ENCODE measurements at regions not wholly inside any gene's neighbourhood (a gene's known extent, or its start where the extent isn't known, plus 50 kb on each side); places are given as distances from the start of the nearest gene placed in this dataset.
A peak's percentile ranks its signal among the peaks of the same experiment; 100 is the strongest.

GRCh38 chr13:76449716-76450115, 436.5 kb downstream of the KCTD12 start:
- Mint-ChIP-seq H3K4me1 (ENCODE audit: low read depth) (no peaks in the 10 kb centered on the region), H3K36me3 (ENCODE audit: low read depth) (no peaks in the 10 kb centered on the region), H3K27me3 (peaks cover 3% of the 10 kb centered on the region), H3K27ac (no peak overlapping the region), H3K4me3 (no peak overlapping the region), H3K9me3 (peaks cover 17% of the 10 kb centered on the region)
- TF ChIP-seq CTCF (IDR thresholded peaks at IDR 0.05): no peak
- DNase-seq: no peak
- Histone ChIP-seq H3K27me3 (ENCODE audit: control insufficient read depth in 1 of 2, insufficient read depth in 2 of 2, low read length in 2 of 2) (no peaks in the 10 kb centered on the region), H3K4me3 (ENCODE audit: low read length) (no peak overlapping the region), H3K27ac (ENCODE audit: low read depth in 1 of 2, low read length in 2 of 2) (no peak overlapping the region), H3K9me3 (ENCODE audit: control insufficient read depth in 1 of 2, insufficient read depth in 1 of 2, low read length in 2 of 2) (peaks cover 0 to 5% of the 10 kb centered on the region in 2 experiments), H3K36me3 (ENCODE audit: insufficient read depth, low read length) (no peaks in the 10 kb centered on the region), H3K4me1 (ENCODE audit: insufficient read depth, low read length) (no peaks in the 10 kb centered on the region)
- CTCF ChIA-PET: no interaction called here
- POLR2A ChIA-PET: no interaction called here
- no peak for ATAC-seq (ENCODE audit: poor library complexity)
- intact Hi-C loops (cut with DNase I, micrococcal nuclease): no loop called here

GRCh38 chr13:76446191-76446590, 440.0 kb downstream of the KCTD12 start:
- Mint-ChIP-seq H3K4me3 (no peak overlapping the region), H3K4me1 (ENCODE audit: low read depth) (no peaks in the 10 kb centered on the region), H3K27me3 (peaks cover 7% of the 10 kb centered on the region), H3K9me3 (peaks cover 3% of the 10 kb centered on the region), H3K27ac (no peak overlapping the region), H3K36me3 (ENCODE audit: low read depth) (no peaks in the 10 kb centered on the region)
- ChIA-PET CTCF (no interaction called here), POLR2A (no interaction called here)
- Histone ChIP-seq H3K27me3 (ENCODE audit: control insufficient read depth in 1 of 2, insufficient read depth in 2 of 2, low read length in 2 of 2) (no peaks in the 10 kb centered on the region), H3K27ac (ENCODE audit: low read depth in 1 of 2, low read length in 2 of 2) (no peak overlapping the region), H3K9me3 (ENCODE audit: control insufficient read depth in 1 of 2, insufficient read depth in 1 of 2, low read length in 2 of 2) (no peaks in the 10 kb centered on the region), H3K36me3 (ENCODE audit: insufficient read depth, low read length) (no peaks in the 10 kb centered on the region), H3K4me3 (ENCODE audit: low read length) (no peak overlapping the region), H3K4me1 (ENCODE audit: insufficient read depth, low read length) (no peaks in the 10 kb centered on the region)
- TF ChIP-seq CTCF (IDR thresholded peaks at IDR 0.05): no peak
- ATAC-seq (ENCODE audit: poor library complexity) (no peak), DNase-seq (no peak)
- intact Hi-C loops (cut with DNase I, micrococcal nuclease): no loop called here

GRCh38 chr13:76440568-76440967, 445.6 kb downstream of the KCTD12 start:
- CTCF ChIA-PET: no interaction called here

More at GRCh38 chr13:76440568-76440967, 445.6 kb downstream of the KCTD12 start:
- H3K9me3 Mint-ChIP-seq: no peaks in the 10 kb centered on the region
- no peaks in the 10 kb centered on the region for H3K36me3 Mint-ChIP-seq (ENCODE audit: low read depth)
- no peaks in the 10 kb centered on the region for H3K36me3 ChIP-seq (ENCODE audit: insufficient read depth, low read length)
- H3K4me3 Mint-ChIP-seq: no peak overlapping the region
- H3K4me3 ChIP-seq (ENCODE audit: low read length): no peak overlapping the region
- no peaks in the 10 kb centered on the region for H3K4me1 Mint-ChIP-seq (ENCODE audit: low read depth)
- no peaks in the 10 kb centered on the region for H3K9me3 ChIP-seq (ENCODE audit: control insufficient read depth in 1 of 2, insufficient read depth in 1 of 2, low read length in 2 of 2)
- no peaks in the 10 kb centered on the region for H3K27me3 ChIP-seq (ENCODE audit: control insufficient read depth in 1 of 2, insufficient read depth in 2 of 2, low read length in 2 of 2)
- no peaks in the 10 kb centered on the region for H3K4me1 ChIP-seq (ENCODE audit: insufficient read depth, low read length)
- H3K27ac ChIP-seq (ENCODE audit: low read depth in 1 of 2, low read length in 2 of 2): no peak overlapping the region
- no peak for TF ChIP-seq CTCF (IDR thresholded peaks at IDR 0.05)
- POLR2A ChIA-PET: no interaction called here
- intact Hi-C loops (cut with DNase I, micrococcal nuclease): no loop called here
- ATAC-seq (ENCODE audit: poor library complexity) (no peak), DNase-seq (peak in 2 of 14 experiments; percentile 2 to 5)
- H3K27ac Mint-ChIP-seq: no peak overlapping the region
- peaks cover 4% of the 10 kb centered on the region for H3K27me3 Mint-ChIP-seq
